ENCODE measurements at regions not wholly inside any gene's neighbourhood (a gene's known extent, or its start where the extent isn't known, plus 50 kb on each side); places are given as distances from the start of the nearest gene placed in this dataset.

- DNase-seq, result no peak
These were observed 266.9 kb upstream of the ARID1B start for GRCh38 chr6:156510242-156510641.

GRCh38 chr6:156509496-156509895 is 267.7 kb upstream of the ARID1B start:
- DNase-seq, result no peak

- DNase-seq, result no peak
These were observed 268.3 kb upstream of the ARID1B start for GRCh38 chr6:156508923-156509322.

DNA sequence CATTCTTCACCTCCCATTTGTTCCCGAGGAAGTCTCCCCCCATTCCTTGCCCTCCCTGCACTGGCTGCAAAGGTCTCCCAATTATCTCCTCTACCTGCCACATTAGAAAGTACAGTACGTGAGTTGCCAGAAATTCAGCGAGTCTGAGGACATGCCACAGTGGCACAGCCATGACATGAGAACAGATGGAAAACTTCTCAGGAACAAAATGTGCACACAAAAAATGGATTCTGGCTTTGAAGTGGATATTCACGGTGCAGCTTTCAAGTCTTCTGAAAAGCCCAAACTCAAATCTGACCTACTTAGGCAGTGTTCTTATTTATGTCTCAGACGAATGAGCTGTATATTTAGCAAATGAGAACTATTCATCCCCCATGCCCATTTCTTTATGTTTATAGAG is 269.1 kb upstream of the ARID1B start:
- no peak for DNase-seq

DNA sequence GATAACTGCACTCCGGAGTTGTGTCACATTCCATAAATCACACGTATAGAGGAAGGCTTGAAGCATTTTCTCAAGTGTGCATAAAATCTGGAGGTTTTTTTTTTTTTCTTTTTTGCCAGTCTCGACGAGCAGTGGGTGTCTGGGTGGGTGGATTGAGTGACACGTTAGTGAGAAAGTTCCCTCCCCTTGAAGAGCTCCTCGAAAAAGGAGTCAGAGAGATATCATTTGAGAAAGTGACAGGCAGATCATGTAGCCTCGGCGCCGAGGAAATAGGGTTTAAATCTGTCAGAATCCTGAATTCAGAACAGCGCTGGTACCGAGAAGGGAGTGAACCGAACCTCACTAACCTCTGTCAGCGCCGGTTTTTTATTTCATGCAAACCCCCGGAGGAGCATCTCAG is 269.5 kb upstream of the ARID1B start:
- no peak for DNase-seq

GRCh38 chr6:156507106-156507505 is 270.1 kb upstream of the ARID1B start:
- no peak for DNase-seq

DNA sequence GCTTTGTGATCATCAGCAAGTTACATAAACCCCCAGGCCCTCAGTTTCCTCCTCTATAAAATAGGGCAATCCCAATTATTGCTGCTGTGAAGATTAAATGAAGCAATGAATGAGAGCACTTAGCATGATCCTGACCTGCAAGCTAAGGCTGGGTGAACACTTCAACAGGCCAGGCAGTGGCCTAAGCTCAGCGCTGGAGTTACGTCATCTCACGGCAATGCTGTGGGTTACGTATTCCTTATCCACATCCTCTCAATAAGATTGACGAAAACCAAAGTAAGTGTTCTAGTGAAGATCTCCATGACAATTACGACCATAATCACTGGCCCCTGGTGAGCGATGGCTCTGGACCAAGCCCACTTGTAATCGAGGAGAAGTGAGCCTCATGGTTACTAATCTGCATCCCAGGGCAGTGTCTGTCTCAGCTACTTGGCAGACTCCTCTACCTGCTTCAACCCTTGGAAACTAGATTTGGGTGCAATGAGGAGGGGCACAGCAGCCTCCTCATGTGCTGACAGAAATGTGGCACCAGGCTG is 274.1 kb upstream of the ARID1B start:
- DNase-seq, result no peak

- no peak for DNase-seq
These were observed 279.6 kb upstream of the ARID1B start for GRCh38 chr6:156497618-156498017.

DNA sequence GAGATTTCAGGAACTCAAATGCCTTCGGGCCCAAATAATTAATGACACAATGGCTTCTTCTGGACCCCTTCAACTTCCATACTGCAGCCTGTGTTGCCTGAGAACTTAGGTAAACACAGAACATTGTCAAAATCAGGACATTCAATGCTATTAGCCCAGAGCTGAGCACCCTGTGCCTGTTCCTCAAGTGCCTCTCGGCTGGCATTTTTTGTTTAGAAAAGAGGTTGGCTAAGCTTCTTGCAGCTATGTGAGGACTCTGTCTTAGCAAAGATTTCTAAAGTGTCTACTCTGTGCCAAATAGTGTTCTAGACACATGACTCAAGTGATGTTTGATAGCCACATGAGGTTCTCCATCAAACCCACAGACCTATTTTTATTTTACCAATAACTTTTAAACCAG is 289.3 kb upstream of the ARID1B start:
- no peak for DNase-seq

DNA sequence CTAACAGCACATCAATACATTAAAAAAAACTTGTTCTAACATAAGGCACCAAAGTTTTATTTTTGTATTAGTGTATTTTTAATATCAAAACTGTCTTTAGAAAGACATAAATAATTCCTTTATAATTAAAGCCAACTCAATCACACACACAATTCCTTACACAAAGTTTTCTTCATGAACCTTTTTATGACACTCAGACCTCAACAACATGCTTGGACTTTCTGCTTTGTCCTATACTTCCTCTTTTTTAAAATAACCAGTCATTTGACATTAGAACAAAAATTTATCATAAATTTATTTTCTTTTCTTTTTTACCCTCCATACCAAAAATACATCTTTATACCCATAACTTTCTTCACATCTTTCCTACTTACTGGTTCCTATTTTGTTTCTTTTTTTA is 292.0 kb upstream of the ARID1B start:
- no peak for DNase-seq

DNA sequence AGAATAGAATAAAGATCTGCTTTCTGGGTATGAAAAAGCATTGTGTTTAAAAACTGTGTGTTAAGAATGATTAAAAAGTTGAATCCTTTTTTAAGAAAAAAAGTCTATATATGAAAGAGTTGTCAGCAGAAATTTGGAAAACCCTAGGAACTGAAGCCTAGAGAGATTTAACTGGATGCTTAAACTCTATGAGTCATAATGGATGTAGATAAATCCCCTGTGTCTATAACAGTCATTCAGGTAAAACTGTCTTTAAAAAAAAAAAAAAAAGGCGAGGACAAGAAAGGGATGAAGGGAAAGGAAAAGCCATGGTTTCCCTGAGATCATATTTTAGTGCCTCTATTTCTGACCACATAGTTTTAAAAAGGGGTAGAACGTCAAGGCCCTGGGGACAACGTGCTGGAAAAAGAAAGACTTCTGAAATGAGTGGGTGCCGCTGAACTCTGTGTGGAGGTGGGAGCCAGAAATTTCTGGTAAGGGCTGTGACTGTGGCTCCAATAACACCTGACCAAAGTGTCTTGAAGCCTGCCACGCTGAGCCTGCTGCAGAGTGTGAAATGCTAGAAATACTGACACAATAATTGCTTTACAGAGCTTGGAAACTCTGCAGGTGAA is 302.6 kb upstream of the ARID1B start:
- DNase-seq, result no peak

DNA sequence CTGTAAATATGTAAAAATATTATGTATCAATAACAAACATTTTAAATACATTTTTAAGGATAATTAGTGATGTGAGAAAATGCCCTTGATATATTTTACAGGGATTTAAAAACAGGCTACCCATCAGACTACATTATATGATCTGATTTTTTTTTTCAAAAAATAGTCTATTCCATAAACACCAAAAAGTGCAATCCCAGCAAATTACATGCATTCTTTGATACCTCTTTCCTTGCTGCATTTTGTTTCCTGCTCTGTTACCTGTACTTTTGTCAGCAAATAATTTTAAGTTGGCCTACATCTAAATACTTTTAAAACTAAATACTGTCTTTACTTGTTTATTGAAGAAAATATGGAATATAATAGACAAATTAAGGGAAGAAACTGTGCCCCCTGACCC is 306.2 kb upstream of the ARID1B start:
- no peak for DNase-seq

- DNase-seq, result no peak
These were observed 312.9 kb upstream of the ARID1B start for GRCh38 chr6:156464100-156464878.

DNA sequence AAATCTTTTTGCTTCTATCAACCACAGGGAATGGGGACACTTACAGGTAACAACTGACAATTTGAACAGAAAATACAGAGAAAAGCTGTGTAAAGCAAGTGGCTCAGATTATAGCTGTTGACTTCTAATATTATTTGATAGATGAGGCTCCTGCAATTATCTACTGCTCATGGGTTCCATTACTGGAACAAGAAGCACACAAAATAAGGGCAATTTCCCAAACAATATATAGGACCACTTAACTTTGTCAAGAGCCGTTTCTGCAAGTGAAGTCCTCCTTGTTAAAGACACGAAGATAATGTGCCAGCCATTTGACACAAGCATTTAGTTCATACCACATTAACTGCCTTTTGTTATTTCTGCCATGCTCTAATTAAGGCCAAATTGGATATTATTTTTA is 315.5 kb upstream of the ARID1B start:
- DNase-seq, result no peak

- no peak for DNase-seq
These were observed 319.6 kb upstream of the ARID1B start for GRCh38 chr6:156457601-156458000.

DNA sequence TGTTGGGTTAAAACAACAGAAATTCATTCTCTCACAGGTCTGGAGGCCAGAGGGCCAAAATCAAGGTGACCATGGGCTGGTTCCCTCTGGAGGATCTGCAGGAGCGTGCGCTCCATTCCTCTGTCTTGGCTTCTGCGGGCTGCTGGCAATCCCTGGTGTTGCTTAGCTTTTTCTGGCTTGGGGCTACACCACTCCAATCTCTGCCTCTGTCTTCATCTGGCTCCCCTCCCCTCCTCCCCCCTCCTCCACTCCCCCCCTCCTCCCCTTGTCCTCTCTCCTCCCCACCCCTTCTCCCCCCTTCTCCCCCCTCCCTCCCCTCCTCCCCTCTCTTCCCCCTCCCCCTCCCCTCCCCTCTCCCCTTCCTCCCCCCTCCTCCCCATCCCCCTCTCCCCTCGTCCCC is 321.3 kb upstream of the ARID1B start:
- DNase-seq, result no peak

GRCh38 chr6:156454867-156455266 is 322.3 kb upstream of the ARID1B start:
- DNase-seq, result no peak

- no peak for DNase-seq
These were observed 325.5 kb upstream of the ARID1B start for GRCh38 chr6:156451726-156452125.

DNA sequence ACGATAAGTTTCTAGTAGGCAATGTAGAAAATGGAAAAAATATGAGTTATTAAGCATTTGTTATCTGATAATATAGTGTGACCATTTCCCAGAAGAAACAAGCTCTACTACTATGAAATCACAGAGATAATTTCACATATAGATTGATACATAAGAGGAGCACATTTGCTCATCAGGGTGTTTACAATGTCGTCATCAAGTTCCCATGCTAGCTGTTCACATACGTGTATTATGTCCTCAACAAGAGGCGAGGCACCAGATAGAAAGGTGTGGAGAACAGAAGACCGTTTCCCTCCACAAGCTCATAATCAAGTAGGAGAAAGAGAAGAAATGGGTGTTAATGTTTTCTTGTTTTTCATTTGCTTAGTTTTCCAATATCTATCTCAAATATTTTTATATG is 326.1 kb upstream of the ARID1B start:
- DNase-seq, result no peak

- DNase-seq, result no peak
These were observed 326.8 kb upstream of the ARID1B start for GRCh38 chr6:156450421-156450820.

GRCh38 chr6:156449569-156449968 is 327.6 kb upstream of the ARID1B start:
- DNase-seq, result no peak

DNA sequence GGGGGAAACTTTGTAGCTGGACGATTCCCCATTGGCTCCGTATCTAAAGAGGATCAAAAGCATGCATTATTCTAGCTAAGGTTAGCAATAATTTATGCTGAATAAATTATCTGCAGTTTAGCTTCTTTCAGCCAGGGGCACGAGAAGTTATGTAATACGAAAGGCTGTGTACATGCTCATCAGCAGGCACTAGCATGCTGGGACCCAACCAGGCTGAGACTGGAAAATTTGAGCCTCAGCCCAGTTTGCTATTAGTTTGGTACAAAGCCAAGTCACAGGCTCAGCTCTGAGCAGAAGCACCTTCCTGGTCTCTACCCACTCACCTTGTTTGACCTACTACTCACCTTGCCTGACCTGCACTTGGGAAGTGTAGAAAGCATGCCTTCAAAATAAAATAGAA is 328.1 kb upstream of the ARID1B start:
- no peak for DNase-seq

DNA sequence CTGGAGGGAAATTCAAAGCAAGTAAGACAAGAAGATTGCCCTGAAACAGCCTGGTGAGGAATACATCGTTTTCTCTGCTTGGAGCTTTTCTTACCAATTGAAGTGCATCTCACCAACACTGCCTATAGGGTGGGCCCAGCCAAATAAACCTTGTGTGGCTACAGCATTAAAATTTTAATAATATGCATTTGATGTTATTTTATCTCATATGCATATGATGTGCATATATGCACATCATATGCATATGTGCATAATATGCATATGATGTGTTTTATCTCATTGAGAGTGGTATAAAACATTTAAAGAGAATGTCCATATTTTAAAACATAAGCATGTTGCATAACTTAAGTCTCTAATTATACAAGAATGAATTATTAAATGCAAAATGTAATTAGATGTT is 328.6 kb upstream of the ARID1B start:
- no peak for DNase-seq

GRCh38 chr6:156440688-156441087 is 336.5 kb upstream of the ARID1B start:
- no peak for DNase-seq
